ENCODE measurements at regions not wholly inside any gene's neighbourhood (a gene's known extent, or its start where the extent isn't known, plus 50 kb on each side); places are given as distances from the start of the nearest gene placed in this dataset.

DNA sequence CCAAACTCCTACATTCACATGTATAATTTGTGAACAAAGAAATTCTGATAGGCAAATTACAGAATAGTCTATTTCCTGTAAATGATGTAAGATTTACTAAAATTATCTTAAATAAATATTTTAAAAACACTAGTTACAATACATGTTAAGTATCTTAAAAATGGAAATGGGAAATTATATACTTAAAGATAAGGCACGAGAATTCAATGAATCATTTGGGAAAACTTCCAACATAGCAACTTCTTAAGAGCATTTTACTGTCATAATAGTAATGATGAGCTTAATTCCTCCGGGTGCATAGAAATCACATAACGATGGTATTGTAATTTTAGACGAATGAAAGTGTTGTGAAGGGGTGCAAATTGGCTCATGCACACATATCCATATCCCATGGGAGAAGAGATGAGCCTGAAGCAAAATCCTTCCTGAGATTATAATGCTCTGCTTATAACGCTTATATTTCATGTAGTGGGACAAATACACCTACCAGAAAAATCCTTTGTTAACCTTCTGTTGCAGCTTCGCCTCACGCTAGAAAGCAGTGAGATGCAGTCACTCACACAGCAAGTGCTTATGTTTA, 873.5 kb downstream of the PDHA2 start:
- Histone ChIP-seq H2AFZ (ENCODE audit: low read depth, low read length, poor library complexity, severe bottlenecking) (no peak overlapping the region), H3K36me3 (ENCODE audit: control insufficient read depth in 1 of 2, insufficient read depth in 2 of 2, low read length in 2 of 2) (no peaks in the 10 kb centered on the region), H3K9me2 (ENCODE audit: insufficient read depth) (no peaks in the 10 kb centered on the region), H4K20me1 (ENCODE audit: insufficient read depth) (no peaks in the 10 kb centered on the region), H3K27ac (ENCODE audit: low read depth, low read length) (no peak overlapping the region), H3K4me2 (ENCODE audit: low read length) (no peak overlapping the region), H3K9me3 (ENCODE audit: control insufficient read depth in 1 of 2, insufficient read depth in 1 of 2, low read depth in 1 of 2, low read length in 2 of 2) (no peaks in the 10 kb centered on the region), H3K27me3 (ENCODE audit: insufficient read depth, low read length) (no peaks in the 10 kb centered on the region), H3K4me3 (replicated peaks in 1 of 2; ENCODE audit: low read depth in 1 of 2, low read length in 2 of 2) (no peak overlapping the region), H3K4me1 (ENCODE audit: control insufficient read depth in 1 of 2, insufficient read depth in 2 of 2, low read length in 2 of 2) (no peaks in the 10 kb centered on the region), H3K79me2 (ENCODE audit: insufficient read depth, low read length) (no peaks in the 10 kb centered on the region), H3K9ac (ENCODE audit: low read length) (no peak overlapping the region)
- ChIA-PET CTCF (no interaction called here), RAD21 (ENCODE audit: low non-redundant PET in 1 of 2, low total read pairs in 2 of 2, uncharacterized antibody in 2 of 2, unreplicated experiment in 2 of 2) (no interaction called here), POLR2A (no interaction called here)
- intact Hi-C loops (cut with micrococcal nuclease), result no loop called here
- DNase-seq (ENCODE audit: low read depth, low spot score) (no peak), ATAC-seq (no peak)
- TF ChIP-seq, protein P1, sequence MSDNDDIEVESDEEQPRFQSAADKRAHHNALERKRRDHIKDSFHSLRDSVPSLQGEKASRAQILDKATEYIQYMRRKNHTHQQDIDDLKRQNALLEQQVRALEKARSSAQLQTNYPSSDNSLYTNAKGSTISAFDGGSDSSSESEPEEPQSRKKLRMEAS (IDR thresholded peaks at IDR 0.05), result no peak
- no peak for TF ChIP-seq RAD21 (IDR thresholded peaks at IDR 0.05; ENCODE audit: low read depth)
- TF ChIP-seq YY1 (IDR thresholded peaks at IDR 0.05; ENCODE audit: extremely low read depth, insufficient replicate concordance, low read depth, low read length), result no peak
- no TSS peak for BruUV-seq (replicated peaks)

DNA sequence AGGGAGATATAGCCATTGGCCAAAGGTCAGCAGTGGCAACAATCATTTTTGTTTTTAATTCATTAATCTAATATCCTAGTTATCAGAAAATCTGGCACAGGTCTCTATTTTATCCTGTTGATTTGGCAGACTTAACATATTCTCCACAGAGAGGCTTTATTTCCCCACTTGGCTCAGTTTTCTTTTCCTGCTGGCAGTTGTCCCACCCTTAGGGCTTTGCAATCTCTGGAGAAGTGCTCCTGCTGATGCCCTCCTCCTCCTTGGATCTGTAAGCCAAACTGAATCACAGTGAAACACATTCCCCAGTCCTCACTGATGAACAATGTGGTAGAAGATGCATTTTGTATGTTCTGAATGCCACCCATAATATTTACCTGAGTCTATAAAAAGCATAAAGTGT, 889.7 kb downstream of the PDHA2 start:
- Histone ChIP-seq H3K9ac (ENCODE audit: low read length) (no peak overlapping the region), H3K4me1 (ENCODE audit: control insufficient read depth in 1 of 2, insufficient read depth in 2 of 2, low read length in 2 of 2) (no peaks in the 10 kb centered on the region), H3K79me2 (ENCODE audit: insufficient read depth, low read length) (no peaks in the 10 kb centered on the region), H3K36me3 (ENCODE audit: control insufficient read depth in 1 of 2, insufficient read depth in 2 of 2, low read length in 2 of 2) (no peaks in the 10 kb centered on the region), H3K4me2 (ENCODE audit: low read length) (no peak overlapping the region), H3K4me3 (replicated peaks in 1 of 2; ENCODE audit: low read depth in 1 of 2, low read length in 2 of 2) (no peak overlapping the region), H4K20me1 (ENCODE audit: insufficient read depth) (no peaks in the 10 kb centered on the region), H3K9me2 (ENCODE audit: insufficient read depth) (no peaks in the 10 kb centered on the region), H3K9me3 (ENCODE audit: control insufficient read depth in 1 of 2, insufficient read depth in 1 of 2, low read depth in 1 of 2, low read length in 2 of 2) (0 out of 4 replicates have a peak, but pooled peaks cover 0 to 2% of the 10 kb centered on the region in 2 experiments), H3K27me3 (ENCODE audit: insufficient read depth, low read length) (no peaks in the 10 kb centered on the region), H2AFZ (ENCODE audit: low read depth, low read length, poor library complexity, severe bottlenecking) (no peak overlapping the region), H3K27ac (ENCODE audit: low read depth, low read length) (no peak overlapping the region)
- ATAC-seq (no peak), DNase-seq (ENCODE audit: low read depth, low spot score) (no peak)
- TF ChIP-seq SIN3A (IDR thresholded peaks at IDR 0.05; ENCODE audit: low read depth) (no peak), EGR1 (IDR thresholded peaks at IDR 0.05; ENCODE audit: low read depth) (no peak), ELF1 (IDR thresholded peaks at IDR 0.05; ENCODE audit: borderline replicate concordance, low read depth) (no peak), YY1 (IDR thresholded peaks at IDR 0.05; ENCODE audit: extremely low read depth, insufficient replicate concordance, low read depth, low read length) (no peak), CBX3 (IDR thresholded peaks at IDR 0.05; ENCODE audit: low read depth) (no peak), ATF3 (IDR thresholded peaks at IDR 0.05) (no peak), CTCF (IDR thresholded peaks at IDR 0.05 in 2 of 3, conservative IDR thresholded peaks at IDR 0.05 in 1 of 3; ENCODE audit: borderline replicate concordance in 1 of 3, insufficient read depth in 1 of 3, low read depth in 2 of 3, low read length in 2 of 3) (no peak), POLR2AphosphoS5 (IDR thresholded peaks at IDR 0.05; ENCODE audit: low read depth, low read length) (no peak), EZH2phosphoT487 (IDR thresholded peaks at IDR 0.05; ENCODE audit: borderline replicate concordance) (no peak), EZH2 (IDR thresholded peaks at IDR 0.05) (no peak), JUND (IDR thresholded peaks at IDR 0.05) (no peak), POLR2A (IDR thresholded peaks at IDR 0.05; ENCODE audit: borderline replicate concordance, extremely low read depth, insufficient read depth, insufficient read length) (no peak), TCF7L2 (IDR thresholded peaks at IDR 0.05; ENCODE audit: borderline replicate concordance, extremely low read depth, insufficient read depth, insufficient read length) (no peak)
- TF ChIP-seq, protein P1 (IDR thresholded peaks at IDR 0.05), result no peak
- CTCF ChIA-PET, result no interaction called here
- intact Hi-C loops (cut with micrococcal nuclease), result no loop called here
- POLR2A ChIA-PET, result no interaction called here
- RAD21 ChIA-PET (ENCODE audit: low non-redundant PET in 1 of 2, low total read pairs in 2 of 2, uncharacterized antibody in 2 of 2, unreplicated experiment in 2 of 2), result no interaction called here
- BruUV-seq (replicated peaks), result no TSS peak
